ENCODE measurements at regions not wholly inside any gene's neighbourhood (a gene's known extent, or its start where the extent isn't known, plus 50 kb on each side); places are given as distances from the start of the nearest gene placed in this dataset.
"Not testable (repeated sequence)": the region's sequence is repeated elsewhere in the genome, so short reads cannot be mapped to it uniquely, and the experiment has no call there.

DNA sequence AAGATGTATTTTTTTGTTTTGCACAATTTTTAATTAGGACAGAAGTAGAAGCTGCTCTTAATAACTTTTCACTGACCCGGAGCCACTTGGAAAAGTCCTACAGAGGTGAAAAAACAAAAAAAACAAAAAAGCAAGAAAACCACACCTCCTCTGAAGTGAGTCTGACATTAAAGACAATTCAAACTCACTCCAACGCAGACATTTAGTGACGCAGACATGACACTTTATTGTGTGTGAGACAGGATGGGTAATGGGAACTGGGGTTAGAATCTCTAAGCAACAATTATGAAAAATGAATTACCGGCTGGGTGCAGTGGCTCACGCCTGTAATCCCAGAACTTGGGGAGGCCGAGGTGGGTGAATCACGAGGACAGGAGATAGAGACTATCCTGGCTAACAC, 370.0 kb upstream of the SPATA31A3 start:
- ATAC-seq (ENCODE audit: low read depth); H2AK5ac ChIP-seq (ENCODE audit: low read depth, low read length); H3K18ac ChIP-seq (ENCODE audit: low read depth, low read length); H3K56ac ChIP-seq (ENCODE audit: extremely low read depth, insufficient read depth, low read length); H3K23ac ChIP-seq (ENCODE audit: low read depth, low read length); BruUV-seq (replicated peaks); H4K20me1 ChIP-seq (ENCODE audit: insufficient read depth, low read length); in situ Hi-C loops (cut with MboI; ENCODE audit: low sequenced_read_pairs); H3K9ac ChIP-seq (ENCODE audit: low read depth, low read length); POLR2A ChIA-PET (ENCODE audit: unreplicated experiment); H2BK15ac ChIP-seq (ENCODE audit: low read depth, low read length); H4K5ac ChIP-seq (ENCODE audit: low read depth, low read length); H3K79me1 ChIP-seq (ENCODE audit: low read depth in 1 of 2, low read length in 2 of 2); DNase-seq; intact Hi-C loops (cut with micrococcal nuclease); H3K9me3 ChIP-seq (ENCODE audit: control insufficient read depth, insufficient read depth, low read length); H3K4me3 ChIP-seq (ENCODE audit: insufficient read depth, low read depth, low read length); H2BK20ac ChIP-seq (ENCODE audit: low read depth, low read length); H2BK120ac ChIP-seq (ENCODE audit: low read depth, low read length); H3K4me2 ChIP-seq (ENCODE audit: low read depth, low read length); H3K4me1 ChIP-seq (ENCODE audit: control insufficient read depth, insufficient read depth, low read length); H2AK9ac ChIP-seq (replicated peaks; ENCODE audit: low read depth, low read length, poor library complexity); H4K8ac ChIP-seq (ENCODE audit: low read depth in 2 of 2, low read length in 2 of 2); H3K9me1 ChIP-seq (ENCODE audit: insufficient read depth, low read length); dilution Hi-C loops (cut with HindIII; ENCODE audit: low sequenced_read_pairs, unreplicated experiment); H2BK5ac ChIP-seq (ENCODE audit: low read depth, low read length, poor library complexity, severe bottlenecking); H4K91ac ChIP-seq (ENCODE audit: insufficient read depth, low read depth, low read length); H3K4ac ChIP-seq (ENCODE audit: low read depth, low read length); CTCF ChIA-PET; H3K27me3 ChIP-seq (ENCODE audit: control insufficient read depth, insufficient read depth, low read length); H3K14ac ChIP-seq (replicated peaks; ENCODE audit: low read depth, low read length); H2AFZ ChIP-seq (replicated peaks; ENCODE audit: low read length, poor library complexity); H3K27ac ChIP-seq (ENCODE audit: insufficient read depth, low read length); H3K36me3 ChIP-seq (ENCODE audit: control insufficient read depth, insufficient read depth, low read length): not testable (repeated sequence)
- WGBS, 2 experiments (ENCODE audit: extremely low coverage in 2 of 2, insufficient read length in 1 of 2) = no CpG with 5 or more reads among the region's 7 CpGs

GRCh38 chr9:67353961-67354360, 361.6 kb upstream of the SPATA31A3 start:
- BruUV-seq (replicated peaks); H3K18ac ChIP-seq (ENCODE audit: low read depth, low read length); H3K4me3 ChIP-seq (ENCODE audit: insufficient read depth, low read depth, low read length); H4K8ac ChIP-seq (ENCODE audit: low read depth in 2 of 2, low read length in 2 of 2); H3K4ac ChIP-seq (ENCODE audit: low read depth, low read length); H3K56ac ChIP-seq (ENCODE audit: extremely low read depth, insufficient read depth, low read length); H4K5ac ChIP-seq (ENCODE audit: low read depth, low read length); H3K4me2 ChIP-seq (ENCODE audit: low read depth, low read length); H2BK5ac ChIP-seq (ENCODE audit: low read depth, low read length, poor library complexity, severe bottlenecking); H2AK9ac ChIP-seq (replicated peaks; ENCODE audit: low read depth, low read length, poor library complexity); dilution Hi-C loops (cut with HindIII; ENCODE audit: low sequenced_read_pairs, unreplicated experiment); H3K9me3 ChIP-seq (ENCODE audit: control insufficient read depth, insufficient read depth, low read length); in situ Hi-C loops (cut with MboI; ENCODE audit: low sequenced_read_pairs); H3K36me3 ChIP-seq (ENCODE audit: control insufficient read depth, insufficient read depth, low read length); H3K14ac ChIP-seq (replicated peaks; ENCODE audit: low read depth, low read length); H3K27me3 ChIP-seq (ENCODE audit: control insufficient read depth, insufficient read depth, low read length); CTCF ChIA-PET; H4K91ac ChIP-seq (ENCODE audit: insufficient read depth, low read depth, low read length); H3K79me1 ChIP-seq (ENCODE audit: low read depth in 1 of 2, low read length in 2 of 2); H4K20me1 ChIP-seq (ENCODE audit: insufficient read depth, low read length); H3K27ac ChIP-seq (ENCODE audit: insufficient read depth, low read length); H2BK120ac ChIP-seq (ENCODE audit: low read depth, low read length); H2AK5ac ChIP-seq (ENCODE audit: low read depth, low read length); H3K23ac ChIP-seq (ENCODE audit: low read depth, low read length); H3K4me1 ChIP-seq (ENCODE audit: control insufficient read depth, insufficient read depth, low read length); H2BK15ac ChIP-seq (ENCODE audit: low read depth, low read length); H2BK20ac ChIP-seq (ENCODE audit: low read depth, low read length); DNase-seq; H3K9ac ChIP-seq (ENCODE audit: low read depth, low read length); H3K9me1 ChIP-seq (ENCODE audit: insufficient read depth, low read length); intact Hi-C loops (cut with micrococcal nuclease); ATAC-seq (ENCODE audit: low read depth); POLR2A ChIA-PET (ENCODE audit: unreplicated experiment); H2AFZ ChIP-seq (replicated peaks; ENCODE audit: low read length, poor library complexity): not testable (repeated sequence)
- WGBS, 2 experiments (ENCODE audit: extremely low coverage in 2 of 2, insufficient read length in 1 of 2) = no CpG with 5 or more reads among the region's 4 CpGs
